HG02798 (cell line): ENCODE measurements at regions not wholly inside any gene's neighbourhood (a gene's known extent, or its start where the extent isn't known, plus 50 kb on each side); places are given as distances from the start of the nearest gene placed in this dataset.
A peak's percentile ranks its signal among the peaks of the same experiment; 100 is the strongest.
"Not testable (repeated sequence)": the region's sequence is repeated elsewhere in the genome, so short reads cannot be mapped to it uniquely, and the experiment has no call there.

ENCODE experiments used
- ATAC-seq: cut with Tn5 transposase; IDR thresholded peaks from one replicate; pipeline ENCODE4 v1.9.1; 2021; ENCODE audit warnings: mild to moderate bottlenecking; ENCODE audit not compliant: unreplicated experiment, poor library complexity

- ATAC-seq = no peak
Observed at GRCh38 chr15:34652726-34653033, 69.2 kb upstream of the GOLGA8B start.

- ATAC-seq = no peak
Observed at GRCh38 chr15:34651997-34652725, 68.7 kb upstream of the GOLGA8B start.

- peak; percentile 84 for ATAC-seq
Observed at GRCh38 chr15:34650177-34650576, 66.7 kb upstream of the GOLGA8B start.

- no peak for ATAC-seq
Observed at GRCh38 chr15:34648294-34648631, 64.8 kb upstream of the GOLGA8B start.

- ATAC-seq = no peak
Observed at GRCh38 chr15:34647569-34648293, 64.3 kb upstream of the GOLGA8B start.

GRCh38 chr15:34646918-34647317, 63.5 kb upstream of the GOLGA8B start:
- no peak for ATAC-seq

GRCh38 chr15:34644851-34645250, 61.4 kb upstream of the GOLGA8B start:
- ATAC-seq = no peak

GRCh38 chr15:34644061-34644460, 60.6 kb upstream of the GOLGA8B start:
- ATAC-seq = no peak

- ATAC-seq = no peak
Observed at GRCh38 chr15:34642247-34642646, 58.8 kb upstream of the GOLGA8B start.

GRCh38 chr15:34640661-34641060, 57.2 kb upstream of the GOLGA8B start:
- no peak for ATAC-seq

GRCh38 chr15:34637305-34637704, 53.9 kb upstream of the GOLGA8B start:
- ATAC-seq = no peak

GRCh38 chr15:34633602-34634001, 50.2 kb upstream of the GOLGA8B start:
- ATAC-seq = not testable (repeated sequence)
